NAMALWA (cell line): ENCODE measurements at regions not wholly inside any gene's neighbourhood (a gene's known extent, or its start where the extent isn't known, plus 50 kb on each side); places are given as distances from the start of the nearest gene placed in this dataset.

Experiments used
- DNase-seq: peaks from one replicate; pipeline ENCODE4 v3.0.0-alpha.2; 2015; ENCODE audit warnings: low spot score

DNA sequence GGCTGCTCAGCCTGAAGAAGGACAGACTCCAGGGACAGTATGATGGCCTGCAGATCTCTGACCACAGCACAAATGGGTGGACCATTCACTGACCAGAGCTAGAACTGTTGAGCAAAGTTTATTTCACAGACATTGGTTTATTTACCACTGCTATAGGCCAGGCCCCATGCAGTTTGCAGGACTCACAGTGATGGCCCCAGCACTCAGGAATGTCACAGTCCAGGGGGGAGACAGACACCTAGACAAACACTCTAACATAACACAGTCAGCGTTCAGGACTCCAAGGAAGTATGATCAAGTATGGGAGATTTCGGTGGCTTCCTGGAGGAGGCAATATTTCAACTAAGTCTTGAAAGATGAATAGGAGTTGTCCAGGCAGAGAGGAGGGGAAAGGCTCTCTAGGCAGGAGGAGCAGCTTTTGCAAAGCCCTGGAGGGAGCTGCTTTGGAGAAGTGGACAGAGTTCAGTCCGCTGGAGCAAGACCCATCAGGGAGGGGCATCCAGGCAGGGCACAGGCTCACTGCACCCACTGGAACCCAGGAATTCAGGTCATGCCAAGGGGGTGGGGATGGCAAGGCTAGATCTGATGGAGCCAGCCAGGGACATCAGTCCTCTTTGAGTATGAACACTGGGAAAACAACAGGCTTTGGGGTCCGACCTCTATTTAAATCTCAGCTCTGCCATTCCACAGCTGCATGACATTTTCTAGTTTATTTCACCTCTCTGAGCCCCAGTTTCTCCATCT lies 454.3 kb downstream of the MATN1 start:
- no peak for DNase-seq

DNA sequence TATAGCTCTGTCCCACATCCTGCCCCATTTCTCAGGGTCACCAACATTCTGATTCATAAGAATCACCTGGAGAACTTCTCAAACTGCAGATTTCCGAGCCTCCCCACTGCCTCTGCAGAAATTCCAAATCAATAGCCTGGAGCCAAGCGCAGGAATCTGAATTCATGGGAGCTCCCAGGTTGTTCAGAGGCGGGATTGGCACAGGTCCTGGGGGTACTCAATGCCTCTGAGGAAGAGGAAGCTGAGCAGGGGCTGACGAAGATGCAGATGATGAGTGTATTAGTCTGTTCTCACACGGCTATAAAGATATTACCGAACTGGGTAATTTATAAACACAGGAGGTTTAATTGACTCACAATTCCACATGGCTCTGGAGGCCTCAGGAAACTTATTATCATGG lies 455.5 kb downstream of the MATN1 start:
- DNase-seq, result no peak

DNA sequence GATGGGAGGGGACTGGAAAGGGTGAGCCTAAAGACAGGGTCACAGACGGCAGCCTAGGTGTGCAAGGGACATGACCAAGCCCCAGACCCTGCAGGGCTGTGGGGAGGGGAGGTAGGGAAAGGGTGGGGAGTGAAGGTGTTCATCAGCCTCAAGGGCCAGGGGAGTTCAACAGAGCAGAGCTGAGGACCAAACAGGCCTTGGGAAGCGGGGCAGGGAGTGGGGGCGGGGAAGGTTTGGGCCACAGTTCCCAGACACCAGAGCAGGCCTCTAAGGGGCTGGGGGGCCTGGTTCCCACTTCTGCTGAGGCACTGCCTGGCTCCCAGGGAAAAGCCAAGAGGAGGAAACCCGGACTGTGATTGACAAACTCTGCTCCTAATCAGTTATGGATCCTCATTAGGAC lies 456.3 kb downstream of the MATN1 start:
- no peak for DNase-seq

DNA sequence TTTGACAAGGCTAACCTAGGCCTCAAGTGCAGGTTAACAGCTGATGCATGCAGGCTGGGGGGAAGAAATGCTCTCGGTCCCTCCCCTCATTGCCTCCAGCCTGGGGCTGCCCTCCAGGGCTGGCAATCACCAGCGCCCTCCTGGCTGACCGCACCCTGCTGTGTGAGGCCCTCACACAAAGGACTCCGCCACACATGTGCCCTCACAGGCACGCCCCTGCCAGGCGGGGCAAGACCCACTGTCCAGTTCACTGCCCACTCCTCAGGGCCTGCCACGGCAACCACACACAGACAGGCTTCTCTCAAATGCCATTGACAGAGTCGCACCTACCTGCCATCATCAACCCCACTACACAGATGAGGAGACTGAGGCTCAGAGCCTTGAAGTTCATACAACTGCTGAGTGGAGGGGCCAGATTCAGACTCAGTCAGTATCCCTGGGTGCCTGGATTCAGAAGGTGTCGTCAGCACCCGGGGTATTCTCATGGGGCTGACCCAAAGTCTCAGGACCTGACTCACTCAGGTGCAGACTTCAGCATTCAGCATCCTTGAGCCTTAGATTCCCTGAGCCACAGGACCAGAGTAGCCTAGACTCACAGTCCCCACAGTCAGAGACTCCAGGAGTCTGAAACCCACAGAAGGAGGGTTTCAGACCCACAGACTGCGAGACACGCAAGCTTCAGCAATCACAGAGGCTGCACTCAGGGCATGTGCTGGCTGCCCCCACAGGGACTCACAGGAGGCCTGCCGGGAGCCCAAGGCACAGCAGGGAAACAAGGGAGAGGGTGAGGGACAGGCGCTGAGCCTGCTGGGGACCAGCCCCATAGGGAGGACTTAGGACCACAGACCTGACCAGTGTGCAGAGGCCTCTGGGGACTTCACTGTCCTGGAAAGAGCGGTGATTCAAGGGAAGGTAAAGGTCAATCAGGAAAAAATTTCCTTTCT lies 458.0 kb downstream of the MATN1 start:
- no peak for DNase-seq

DNA sequence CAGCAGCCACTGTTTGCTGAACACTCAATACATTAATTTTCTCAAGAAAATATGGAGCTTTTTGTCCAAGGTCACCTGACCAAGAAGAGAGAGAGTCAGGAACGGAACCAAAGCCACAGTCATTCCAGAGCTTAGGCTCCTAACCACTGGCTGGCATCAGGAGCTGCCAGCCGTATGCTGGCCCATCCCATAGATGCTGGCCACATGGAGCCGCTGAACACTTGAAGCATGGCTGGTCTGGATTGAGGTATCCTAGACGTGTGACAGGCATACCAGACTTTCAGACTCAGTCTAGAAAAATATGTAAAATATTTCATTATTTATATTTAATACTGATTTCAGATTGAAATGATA lies 458.7 kb downstream of the MATN1 start:
- DNase-seq, result no peak

DNA sequence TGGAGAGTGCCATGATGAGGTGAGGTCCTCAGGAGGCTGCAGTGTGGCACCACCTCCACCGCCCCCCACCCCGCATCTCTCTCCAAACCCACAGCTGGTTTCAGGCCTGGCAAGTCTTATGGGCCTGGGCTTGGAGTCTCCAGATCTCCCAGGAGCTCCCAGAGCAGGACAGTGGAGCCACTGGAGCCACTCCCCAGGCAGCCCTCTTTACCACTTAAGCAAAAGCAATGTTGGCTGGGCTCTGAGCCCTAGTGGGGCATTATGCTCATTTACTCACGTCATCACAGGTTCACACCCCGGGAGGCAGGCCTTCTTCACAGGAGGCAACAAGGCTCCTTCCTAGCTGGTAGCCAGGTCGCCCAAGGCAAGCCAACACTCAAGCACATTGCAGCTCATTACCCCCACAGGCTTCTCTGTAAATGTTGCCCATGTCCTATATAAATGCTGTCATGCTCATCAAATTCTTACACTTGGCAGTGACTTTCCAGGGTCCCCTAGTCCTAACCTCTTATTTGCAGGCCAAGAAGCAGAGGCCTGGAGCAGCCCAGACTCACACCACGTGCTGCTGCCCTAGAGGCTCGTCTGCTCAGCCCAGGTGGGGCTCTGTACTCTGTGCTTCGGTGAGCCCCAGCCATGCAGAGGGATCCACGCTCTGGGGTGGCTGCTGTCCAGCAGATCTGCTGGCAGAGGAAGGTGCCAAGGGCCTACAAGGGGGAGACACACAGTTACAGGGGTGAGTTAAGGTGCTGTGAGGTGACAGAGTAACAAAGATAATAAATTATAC lies 459.3 kb downstream of the MATN1 start:
- DNase-seq, result no peak

DNA sequence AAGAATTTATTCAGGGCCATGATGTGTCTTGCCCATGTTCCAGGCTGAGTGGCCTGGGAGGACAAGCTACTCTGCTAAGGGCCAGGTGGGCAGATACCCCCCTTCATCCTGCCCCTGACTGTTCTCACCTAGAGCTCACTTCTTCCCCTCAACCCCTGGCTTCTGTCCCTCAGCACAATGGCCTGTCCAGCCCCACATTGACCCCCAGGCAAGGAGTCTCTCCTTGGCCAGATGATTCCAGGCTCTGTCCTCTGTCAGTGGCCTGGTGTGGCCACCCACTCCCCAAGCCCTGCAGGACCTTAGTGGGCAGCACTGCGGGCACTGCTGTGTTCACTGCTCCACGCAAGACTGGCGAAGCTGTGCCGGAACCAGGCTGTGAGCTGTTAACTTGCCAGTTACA lies 460.0 kb downstream of the MATN1 start:
- no peak for DNase-seq

DNA sequence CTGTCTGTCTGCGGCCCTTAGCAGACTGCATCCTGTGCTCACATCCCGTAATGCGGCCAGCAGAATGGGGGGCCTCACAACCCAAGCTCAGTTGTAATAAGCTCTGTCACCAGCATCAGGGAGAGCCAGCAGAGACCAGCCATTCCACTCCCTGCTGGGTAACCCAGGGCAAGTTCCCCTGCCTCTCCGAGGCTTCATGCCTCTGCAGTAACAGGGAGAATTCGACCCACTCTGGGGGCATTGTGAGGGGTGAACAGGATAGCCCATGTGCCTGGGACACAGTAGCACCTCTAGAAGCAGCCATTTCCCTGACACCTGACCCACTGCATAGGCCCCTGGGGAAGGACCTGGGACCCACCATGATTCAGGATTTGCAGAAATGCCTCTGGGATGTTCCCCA lies 461.2 kb downstream of the MATN1 start:
- DNase-seq, result no peak

DNA sequence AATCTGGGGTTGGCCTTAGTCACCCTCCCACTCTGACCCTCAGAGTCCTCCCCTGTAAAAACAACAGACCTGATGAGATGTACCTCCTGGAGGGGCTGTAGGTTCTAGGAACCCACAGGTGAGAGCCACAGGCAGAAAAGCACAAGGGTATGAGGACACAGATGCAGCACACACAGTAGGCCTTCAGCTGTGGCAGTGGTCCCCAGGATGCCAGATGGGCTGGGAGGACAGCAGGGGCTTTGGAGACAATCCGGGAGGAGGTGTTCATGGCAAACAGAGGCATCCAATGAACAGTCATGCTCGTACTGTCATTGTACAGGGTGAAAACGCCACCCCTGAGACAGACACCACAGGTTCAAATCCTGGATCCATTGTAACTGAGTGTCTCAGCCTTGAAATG lies 463.1 kb downstream of the MATN1 start:
- no peak for DNase-seq

DNA sequence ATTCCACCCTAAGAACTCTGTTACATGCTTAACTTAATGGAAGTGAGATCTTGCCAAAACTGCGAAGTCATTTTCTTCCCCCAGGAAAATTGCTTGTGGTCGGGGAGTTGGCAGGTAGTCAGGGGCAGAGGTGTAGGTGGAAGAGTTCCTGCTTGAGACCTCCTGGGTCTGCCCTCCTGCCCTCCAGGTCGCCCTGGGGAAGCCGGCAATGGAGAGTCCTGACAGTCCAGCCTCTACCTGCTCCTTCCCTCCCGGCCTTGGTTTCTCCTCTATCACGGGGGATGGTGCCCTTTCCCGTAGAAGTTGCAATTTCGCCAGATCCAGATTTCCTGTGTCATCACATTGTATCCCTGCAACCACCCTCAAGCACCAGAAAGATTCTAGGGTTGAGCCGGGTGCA lies 463.8 kb downstream of the MATN1 start:
- no peak for DNase-seq

DNA sequence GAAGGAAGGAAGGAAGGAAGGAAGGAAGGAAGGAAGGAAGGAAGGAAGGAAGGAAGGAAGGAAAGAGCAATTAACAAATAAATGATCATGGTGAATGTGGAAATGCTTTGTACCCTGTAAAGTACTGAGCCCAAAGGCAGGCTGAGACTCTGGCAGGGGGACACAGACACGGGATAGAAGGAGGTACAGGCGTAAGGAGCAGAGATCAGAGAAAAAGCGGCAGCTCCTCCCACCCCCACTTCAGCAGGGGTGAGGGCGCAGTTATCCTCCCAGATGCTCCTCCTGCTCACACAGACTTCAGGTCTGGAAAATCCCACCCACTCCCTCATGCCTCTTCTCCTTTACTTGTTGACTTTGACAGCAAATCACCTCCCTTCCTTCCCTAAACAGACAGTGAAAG lies 464.5 kb downstream of the MATN1 start:
- no peak for DNase-seq

DNA sequence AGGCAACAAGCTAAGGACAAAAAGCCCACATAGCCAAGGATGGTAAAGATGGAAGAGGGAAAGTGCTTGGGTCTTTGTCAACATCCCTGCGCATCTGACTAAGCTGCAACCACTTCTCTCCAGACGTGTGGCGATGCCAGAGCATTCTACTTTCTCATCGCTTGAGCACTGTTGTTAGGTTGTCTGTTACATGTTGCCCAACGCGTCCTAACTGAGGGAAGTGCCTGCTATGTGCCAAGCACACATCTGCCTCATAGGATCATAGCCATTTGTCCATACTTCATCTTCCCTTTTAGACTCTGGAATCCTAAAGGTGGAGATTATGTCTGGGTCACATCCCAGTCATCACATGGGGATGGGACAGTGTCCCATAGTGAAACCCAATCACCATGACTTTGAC lies 464.9 kb downstream of the MATN1 start:
- DNase-seq, result no peak

DNA sequence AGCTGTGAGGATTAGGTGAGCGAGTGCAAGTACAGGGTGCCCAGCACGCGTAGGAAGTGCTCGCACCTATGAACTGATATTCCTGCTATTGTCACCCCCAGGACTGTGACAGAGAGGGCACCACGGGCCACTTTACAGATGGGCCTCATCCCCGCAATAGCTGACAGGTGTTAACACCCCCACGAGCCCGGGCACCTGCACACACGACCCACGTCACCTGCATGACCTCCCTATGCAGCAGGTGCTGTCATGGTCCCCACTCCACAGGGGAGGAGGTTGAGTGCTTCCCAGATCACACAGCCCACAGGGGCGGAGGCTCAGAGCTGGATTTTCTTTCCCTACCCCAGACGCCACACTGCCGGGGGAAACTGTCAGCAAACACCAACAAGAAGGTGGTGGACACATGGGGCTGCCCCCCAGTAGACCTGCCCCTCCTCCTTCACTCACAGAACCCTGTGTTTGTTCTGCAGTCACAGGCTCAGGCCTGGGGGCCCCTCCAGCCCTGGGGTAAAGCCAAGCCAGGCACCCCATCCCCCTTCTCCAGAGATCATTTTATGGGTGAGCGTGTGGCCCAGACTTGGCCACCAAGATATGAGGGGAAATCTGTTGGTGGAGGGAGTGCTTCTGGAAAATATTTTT lies 465.5 kb downstream of the MATN1 start:
- no peak for DNase-seq

DNA sequence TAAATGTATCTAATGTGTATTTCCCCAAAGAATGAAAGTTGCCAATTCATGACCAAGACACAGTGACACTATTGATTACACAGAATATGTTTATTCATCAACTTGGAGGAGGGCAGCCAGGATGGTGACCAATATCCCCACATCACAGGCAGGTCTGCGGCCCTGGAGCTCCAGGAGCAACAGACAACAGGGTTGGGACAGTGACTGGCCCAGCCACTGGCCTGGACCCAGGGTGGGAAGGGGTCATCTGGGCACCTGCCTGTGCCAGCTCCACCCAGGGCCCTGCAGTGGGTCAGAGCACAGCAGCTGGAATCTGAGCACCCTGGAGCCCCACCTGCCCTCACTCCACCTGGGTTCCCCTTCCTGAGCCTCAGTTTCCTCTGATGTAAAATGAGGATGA lies 466.1 kb downstream of the MATN1 start:
- DNase-seq, result no peak

DNA sequence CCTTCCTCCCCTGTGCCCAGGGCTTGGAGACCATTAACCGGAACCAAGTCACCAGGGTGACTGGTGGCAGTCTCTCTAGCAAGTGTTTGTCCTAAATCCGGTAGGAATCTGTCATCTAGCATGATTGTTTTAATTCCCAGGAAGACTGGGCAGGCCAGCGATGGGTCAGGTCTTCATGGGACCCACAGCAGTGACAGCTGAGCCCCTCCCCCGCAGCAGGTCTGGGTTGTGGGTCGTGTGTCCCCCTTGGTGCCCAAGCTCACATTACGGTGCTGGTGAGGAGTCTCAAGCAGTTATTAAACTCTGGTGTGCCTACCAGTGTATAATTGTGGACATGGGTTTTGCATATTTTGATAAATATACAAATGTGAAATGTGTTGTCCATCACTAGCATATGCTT lies 466.5 kb downstream of the MATN1 start:
- no peak for DNase-seq

DNA sequence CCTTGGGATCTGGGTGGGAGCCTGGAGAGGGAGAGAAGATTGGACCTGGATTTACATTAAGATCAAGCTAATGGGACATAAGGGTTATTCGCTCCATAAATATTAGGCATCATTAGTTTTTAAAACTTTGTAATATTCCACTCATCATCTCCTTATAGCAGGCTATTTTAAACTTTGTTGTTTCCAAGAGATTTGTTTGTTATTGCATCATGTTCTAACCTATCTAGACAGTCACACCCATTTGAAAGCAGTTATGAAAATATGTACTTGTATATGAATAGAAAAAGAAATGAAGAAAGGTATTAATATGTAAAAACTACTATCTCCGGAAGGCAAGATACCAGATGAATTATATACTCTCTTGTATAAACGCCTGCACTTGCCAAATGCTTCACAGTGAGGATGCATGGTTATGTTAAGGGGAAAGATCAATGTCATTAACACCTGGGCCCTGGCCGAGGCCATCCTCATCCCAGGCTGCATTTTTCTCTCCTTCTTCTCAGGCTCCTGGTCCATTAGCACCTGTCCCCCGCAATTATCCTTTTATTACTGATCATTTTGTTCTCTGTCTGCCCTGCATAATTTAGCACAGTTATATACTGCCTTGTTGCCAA lies 468.2 kb downstream of the MATN1 start:
- DNase-seq, result no peak

DNA sequence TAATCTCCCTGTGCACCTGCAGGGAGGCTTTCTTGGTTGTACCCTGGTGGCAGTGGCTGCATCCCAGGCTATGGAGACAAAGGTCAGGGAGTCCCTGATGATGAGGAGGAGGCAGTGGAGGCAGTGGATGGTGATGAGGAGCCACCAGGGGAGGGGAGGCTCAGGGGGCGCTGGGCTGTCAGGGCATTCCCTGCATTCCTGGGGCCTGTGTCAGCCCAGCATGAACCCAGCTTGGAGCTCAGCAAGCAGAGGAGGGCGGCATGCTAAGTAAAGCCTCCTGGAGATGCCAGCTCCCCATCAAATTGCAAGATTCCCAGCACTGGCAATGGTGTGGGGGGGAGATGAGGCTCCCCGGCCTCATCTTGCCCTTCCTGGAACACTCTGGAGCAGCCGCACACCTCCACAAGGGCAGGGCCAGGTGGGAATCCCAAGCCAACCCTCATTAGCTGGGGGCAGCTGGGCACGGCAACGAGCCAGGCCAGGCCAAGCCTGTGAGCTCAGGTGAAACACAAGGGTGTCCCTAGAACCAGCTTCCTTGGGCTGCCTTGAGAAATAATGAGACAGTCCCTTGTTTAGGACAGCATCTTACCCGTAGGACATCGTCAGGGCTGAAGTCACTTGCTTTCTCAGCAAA lies 469.5 kb downstream of the MATN1 start:
- DNase-seq, result no peak

DNA sequence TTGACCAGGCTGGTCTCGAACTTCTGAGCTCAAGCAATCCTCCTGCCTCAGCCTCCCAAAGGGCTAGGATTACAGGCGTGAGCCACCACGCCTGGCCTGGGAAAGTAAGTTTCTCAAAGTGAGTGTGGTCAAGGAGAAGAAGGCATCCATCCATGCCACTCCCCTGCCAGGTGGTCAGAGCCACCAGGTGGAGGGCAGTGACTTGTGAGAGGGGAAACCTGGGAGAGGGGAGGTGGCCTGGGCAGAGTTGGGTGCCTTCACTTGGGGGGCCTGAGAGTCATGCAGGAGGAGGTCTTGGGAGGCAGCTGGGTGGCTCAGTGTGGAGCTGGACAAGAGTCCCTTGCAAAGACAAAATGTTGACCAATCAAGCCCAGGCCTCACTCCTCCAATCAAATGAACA lies 470.0 kb downstream of the MATN1 start:
- no peak for DNase-seq

DNA sequence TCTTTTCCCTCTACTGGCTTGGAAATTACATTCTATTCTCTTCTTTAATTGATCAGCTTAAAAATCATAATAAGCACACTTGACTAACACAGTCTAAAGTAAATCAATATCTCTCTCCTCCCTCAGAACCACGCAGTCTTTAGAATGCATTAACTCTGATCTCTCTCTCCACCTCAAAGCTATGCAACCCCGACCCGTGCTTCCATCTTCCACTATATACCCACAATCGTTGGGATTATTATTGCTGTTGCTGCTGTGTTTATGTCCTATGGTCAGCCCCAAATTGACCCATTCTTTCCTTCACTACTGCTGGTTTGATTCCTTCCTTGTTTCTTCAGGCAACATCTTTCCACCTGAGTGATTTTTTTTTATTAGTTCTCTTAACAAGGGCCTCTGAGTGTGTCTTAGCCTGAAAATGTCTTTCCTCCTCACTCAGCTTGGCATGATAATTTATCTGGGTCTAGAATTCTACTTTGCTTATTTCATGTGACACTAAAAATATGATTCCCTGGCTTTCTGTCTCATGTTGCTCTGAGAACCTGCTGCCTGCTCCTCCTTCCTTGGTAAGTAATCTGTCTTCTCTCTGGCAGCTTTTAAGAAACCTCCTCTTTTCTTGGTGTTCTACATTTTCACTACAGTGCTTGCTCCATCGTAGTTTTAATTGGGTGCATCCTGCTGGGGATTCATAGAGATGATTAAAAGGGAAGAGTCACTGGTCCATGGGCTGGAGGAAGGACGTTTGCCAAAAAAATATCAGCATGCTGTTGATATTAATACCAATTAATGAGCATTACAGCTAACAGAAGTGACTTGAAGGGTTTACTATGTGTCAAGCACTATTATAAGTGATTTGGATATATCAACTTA lies 472.2 kb downstream of the MATN1 start:
- no peak for DNase-seq

DNA sequence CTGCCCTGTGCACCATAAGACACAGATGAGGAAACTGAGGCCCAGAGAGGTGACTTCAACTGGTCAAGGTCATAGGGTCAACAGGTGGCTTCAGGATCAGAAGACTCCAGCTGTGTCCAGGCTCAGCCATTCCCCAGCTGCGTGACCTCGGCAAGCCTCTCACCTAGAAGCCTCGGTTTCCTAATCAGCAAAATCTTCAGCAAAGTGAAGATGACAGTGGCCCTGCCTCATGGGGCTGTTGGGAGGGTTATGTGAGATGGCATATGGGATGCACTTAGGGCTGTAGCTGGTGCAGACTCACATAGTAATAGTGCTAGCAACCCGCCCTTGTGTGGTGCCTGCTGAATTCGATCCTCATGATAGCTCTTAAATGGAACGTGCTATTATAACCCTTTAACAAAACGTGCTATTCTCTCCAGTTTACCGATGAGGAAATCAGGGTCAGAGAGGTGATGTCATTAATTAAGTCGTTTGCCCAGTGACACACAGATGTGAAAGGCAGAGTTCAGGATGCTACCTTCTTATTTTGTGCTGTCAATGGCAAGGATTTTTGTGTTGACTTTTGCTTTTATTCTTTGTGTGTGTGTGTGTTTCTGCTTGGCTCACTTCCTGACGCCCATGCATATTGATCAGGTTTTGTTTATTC lies 472.9 kb downstream of the MATN1 start:
- no peak for DNase-seq
